Activated CD4-positive, alpha-beta T cell treated with anti-CD3 and anti-CD28 coated beads for 36 hours (primary cell): ENCODE measurements at regions not wholly inside any gene's neighbourhood (a gene's known extent, or its start where the extent isn't known, plus 50 kb on each side); places are given as distances from the start of the nearest gene placed in this dataset.
"Not testable (repeated sequence)": the region's sequence is repeated elsewhere in the genome, so short reads cannot be mapped to it uniquely, and the experiment has no call there.

Experiments
- ATAC-seq: fragments of 200-7000 bp; cut with Tn5 transposase; one replicate; pipeline ENCODE4 v1.10.0; 2021; ENCODE audit warnings: mild to moderate bottlenecking, moderate library complexity
- CTCF ChIA-PET: fragments of 350-600 bp; sonication (Branson Sonifier 250); formaldehyde crosslinking; loops from one replicate; lab custom pipeline; 2021; ENCODE audit warnings: antibody characterized with exemption; lab: Charles Lee
- POLR2A ChIA-PET: fragments of 350-600 bp; sonication (Branson Sonifier 250); formaldehyde crosslinking; loops from one replicate; lab custom pipeline; 2021; ENCODE audit warnings: antibody characterized with exemption, inconsistent platforms; lab: Charles Lee
- DNase-seq: peaks from one replicate; pipeline ENCODE4 v3.0.0-alpha.2; 2020
- H3K27ac Mint-ChIP-seq: one replicate; pipeline ENCODE4 v1.8.0; 2021; ENCODE audit warnings: mixed read lengths
- H3K27me3 Mint-ChIP-seq: one replicate; pipeline ENCODE4 v1.8.0; 2021; ENCODE audit warnings: mixed read lengths
- H3K36me3 Mint-ChIP-seq: one replicate; pipeline ENCODE4 v1.8.0; 2021; ENCODE audit warnings: low read depth, mixed read lengths
- H3K4me1 Mint-ChIP-seq: one replicate; pipeline ENCODE4 v1.8.0; 2021; ENCODE audit warnings: mixed read lengths
- H3K4me3 Mint-ChIP-seq: one replicate; pipeline ENCODE4 v1.8.0; 2021; ENCODE audit warnings: mild to moderate bottlenecking, moderate library complexity, mixed read lengths
- H3K9me3 Mint-ChIP-seq: one replicate; pipeline ENCODE4 v1.8.0; 2021; ENCODE audit warnings: low read depth, mixed read lengths
- intact Hi-C, 2 experiments: fragments of 100-400 bp; cut with DNase I in 1 of 2; cut with micrococcal nuclease in 1 of 2; formaldehyde crosslinking; loops; one replicate each; pipeline versions ENCODE4 v1.14.2 to v1.15.1; 2022 to 2024; cut with DNase I, micrococcal nuclease

DNA sequence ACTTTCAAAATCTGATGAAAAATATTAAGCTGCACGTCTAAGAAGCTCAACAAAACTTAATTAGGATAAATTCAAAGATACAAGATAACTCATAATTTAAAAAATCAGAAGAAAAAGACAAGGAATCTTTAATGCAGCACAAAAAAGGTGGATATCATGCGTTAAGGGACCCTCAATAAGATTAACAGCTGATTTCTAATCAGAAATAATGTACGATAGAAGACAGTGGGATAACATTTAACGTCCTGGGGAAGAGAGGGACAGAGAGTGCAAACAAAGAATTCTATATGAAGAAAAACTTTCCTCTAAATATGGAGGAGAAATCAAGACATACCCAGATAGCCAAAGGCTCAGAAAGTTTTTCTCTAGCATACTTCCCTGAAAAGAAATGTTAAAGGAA is 519.5 kb downstream of the PYDC2 start:
- Mint-ChIP-seq H3K27me3 (no peaks in the 10 kb centered on the region), H3K4me1 (no peaks in the 10 kb centered on the region), H3K27ac (no peak overlapping the region), H3K4me3 (no peak overlapping the region), H3K36me3 (no peaks in the 10 kb centered on the region), H3K9me3 (peaks cover 12% of the 10 kb centered on the region)
- intact Hi-C loops, result no loop called here
- ChIA-PET POLR2A (no interaction called here), CTCF (no interaction called here)
- no peak for ATAC-seq
- DNase-seq, result no peak

DNA sequence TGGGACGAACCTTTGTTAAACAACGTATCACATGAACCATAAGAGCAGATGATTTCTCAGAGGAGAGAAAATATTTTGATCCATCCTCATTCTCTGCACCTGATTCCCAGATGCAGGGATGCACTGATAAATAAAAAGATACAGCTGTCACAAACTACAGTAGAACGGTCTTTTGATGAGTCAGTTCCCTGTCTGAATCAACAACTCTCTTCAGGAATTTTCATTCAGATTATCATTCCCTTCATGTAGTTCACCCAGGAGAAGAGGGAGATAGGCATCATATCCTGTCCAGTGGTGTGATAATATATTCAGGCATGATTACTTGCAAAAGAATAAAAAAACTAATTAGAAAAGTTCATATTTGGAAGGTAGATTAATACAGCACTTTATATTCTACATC is 521.5 kb downstream of the PYDC2 start:
- Mint-ChIP-seq H3K4me3 (no peak overlapping the region), H3K4me1 (no peaks in the 10 kb centered on the region), H3K9me3 (peaks cover 11% of the 10 kb centered on the region), H3K27me3 (no peaks in the 10 kb centered on the region), H3K36me3 (no peaks in the 10 kb centered on the region), H3K27ac (no peak overlapping the region)
- CTCF ChIA-PET, result no interaction called here
- intact Hi-C loops, result no loop called here
- POLR2A ChIA-PET, result no interaction called here
- ATAC-seq (no peak), DNase-seq (no peak)

DNA sequence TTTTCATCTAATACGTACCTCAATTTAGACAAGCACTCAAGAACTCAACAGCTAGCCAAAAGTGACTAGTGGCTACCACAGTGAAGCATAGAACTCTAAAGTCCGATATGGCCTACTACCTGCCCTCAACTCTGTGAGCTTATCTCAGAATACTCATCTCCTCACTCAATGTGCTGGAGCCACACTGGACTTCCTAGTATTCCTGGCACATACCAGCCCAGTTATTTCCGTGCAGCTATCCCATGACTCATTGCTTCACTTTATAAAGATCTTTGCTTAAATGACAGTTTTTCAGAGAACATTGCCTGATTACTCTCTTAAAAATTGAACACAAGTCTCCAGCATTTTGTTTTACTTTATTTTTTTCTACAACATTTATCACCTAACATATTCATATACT is 524.7 kb downstream of the PYDC2 start:
- Mint-ChIP-seq H3K27ac (no peak overlapping the region), H3K4me3 (no peak overlapping the region), H3K36me3 (no peaks in the 10 kb centered on the region), H3K27me3 (no peaks in the 10 kb centered on the region), H3K4me1 (no peaks in the 10 kb centered on the region), H3K9me3 (peaks cover 4% of the 10 kb centered on the region)
- intact Hi-C loops, result no loop called here
- CTCF ChIA-PET, result no interaction called here
- DNase-seq, result no peak
- no peak for ATAC-seq
- POLR2A ChIA-PET, result no interaction called here

DNA sequence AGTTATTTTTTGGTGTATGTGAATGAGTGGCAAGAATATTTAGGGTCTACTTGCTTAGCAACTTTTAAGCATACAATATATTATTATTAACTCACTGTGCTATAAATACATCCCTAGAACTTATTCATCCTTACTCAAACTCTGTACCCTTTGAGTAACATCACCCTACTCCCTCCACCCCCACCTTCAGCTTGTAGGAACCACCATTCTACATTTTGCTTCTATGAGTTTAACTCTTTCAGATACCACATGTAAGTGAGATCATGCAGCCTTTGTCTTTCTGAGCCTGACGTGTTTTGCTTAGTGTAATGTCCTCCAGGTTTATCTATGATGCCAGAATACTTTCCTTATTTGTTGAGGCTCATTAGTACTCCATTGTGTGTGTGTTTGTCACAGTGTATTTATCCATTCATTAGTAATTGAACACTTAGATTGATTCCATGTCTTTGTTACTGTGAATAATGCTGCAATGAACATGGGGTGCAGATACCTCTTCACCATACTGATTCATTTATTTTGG is 526.9 kb downstream of the PYDC2 start:
- POLR2A ChIA-PET, result no interaction called here
- no peak overlapping the region for H3K4me3 Mint-ChIP-seq
- H3K27ac Mint-ChIP-seq, result no peak overlapping the region
- no peaks in the 10 kb centered on the region for H3K27me3 Mint-ChIP-seq
- DNase-seq (no peak), ATAC-seq (no peak)
- CTCF ChIA-PET, result no interaction called here
- H3K36me3 Mint-ChIP-seq, result no peaks in the 10 kb centered on the region
- intact Hi-C loops, result no loop called here
- no peaks in the 10 kb centered on the region for H3K4me1 Mint-ChIP-seq
- peaks cover 13% of the 10 kb centered on the region for H3K9me3 Mint-ChIP-seq

DNA sequence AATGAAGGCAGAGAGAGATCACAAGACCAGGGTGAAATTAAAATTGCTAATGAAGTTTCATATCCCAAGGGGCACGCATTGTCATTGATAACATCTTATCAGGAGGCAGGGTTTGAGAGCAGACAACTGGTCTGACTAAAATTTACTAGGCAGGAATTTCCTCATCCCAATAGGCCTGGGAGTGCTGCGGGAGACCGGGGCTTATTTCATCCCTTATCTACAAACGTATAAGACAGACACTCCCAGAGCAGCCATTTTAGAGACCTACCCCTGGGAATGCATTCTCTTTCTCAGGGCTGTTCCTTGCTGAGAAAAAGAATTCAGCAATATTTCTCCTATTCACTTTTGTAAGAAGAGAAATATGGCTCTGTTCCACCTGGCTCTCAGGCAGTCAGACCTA is 533.0 kb downstream of the PYDC2 start:
- CTCF ChIA-PET, H3K4me1 Mint-ChIP-seq, H3K36me3 Mint-ChIP-seq, ATAC-seq, intact Hi-C loops, H3K4me3 Mint-ChIP-seq, POLR2A ChIA-PET, H3K27me3 Mint-ChIP-seq, DNase-seq, H3K27ac Mint-ChIP-seq: not testable (repeated sequence)
- peaks cover 27% of the 10 kb centered on the region for H3K9me3 Mint-ChIP-seq

DNA sequence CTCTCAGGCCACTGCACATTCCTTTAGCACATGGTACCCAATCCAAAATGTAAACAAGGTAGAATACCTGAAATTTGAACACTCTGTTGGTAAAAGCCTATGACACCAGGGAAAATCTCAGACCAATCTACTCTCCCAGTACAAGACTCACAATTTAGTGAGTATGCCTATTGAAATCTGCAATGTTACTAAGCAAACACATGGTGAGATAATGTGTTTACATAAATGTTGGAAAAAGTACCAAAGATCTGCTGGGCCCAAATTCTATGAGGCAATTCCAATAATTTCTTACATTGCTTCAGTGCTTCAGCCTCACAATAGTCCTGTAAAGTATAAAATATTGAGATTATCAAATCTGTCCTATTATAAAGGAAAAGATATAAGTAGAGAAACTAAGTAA is 536.1 kb downstream of the PYDC2 start:
- intact Hi-C loops, result no loop called here
- Mint-ChIP-seq H3K9me3 (peaks cover 23% of the 10 kb centered on the region), H3K27me3 (no peaks in the 10 kb centered on the region), H3K36me3 (no peaks in the 10 kb centered on the region), H3K27ac (no peak overlapping the region), H3K4me1 (no peaks in the 10 kb centered on the region), H3K4me3 (no peak overlapping the region)
- no peak for ATAC-seq
- no peak for DNase-seq
- CTCF ChIA-PET, result no interaction called here
- POLR2A ChIA-PET, result no interaction called here

DNA sequence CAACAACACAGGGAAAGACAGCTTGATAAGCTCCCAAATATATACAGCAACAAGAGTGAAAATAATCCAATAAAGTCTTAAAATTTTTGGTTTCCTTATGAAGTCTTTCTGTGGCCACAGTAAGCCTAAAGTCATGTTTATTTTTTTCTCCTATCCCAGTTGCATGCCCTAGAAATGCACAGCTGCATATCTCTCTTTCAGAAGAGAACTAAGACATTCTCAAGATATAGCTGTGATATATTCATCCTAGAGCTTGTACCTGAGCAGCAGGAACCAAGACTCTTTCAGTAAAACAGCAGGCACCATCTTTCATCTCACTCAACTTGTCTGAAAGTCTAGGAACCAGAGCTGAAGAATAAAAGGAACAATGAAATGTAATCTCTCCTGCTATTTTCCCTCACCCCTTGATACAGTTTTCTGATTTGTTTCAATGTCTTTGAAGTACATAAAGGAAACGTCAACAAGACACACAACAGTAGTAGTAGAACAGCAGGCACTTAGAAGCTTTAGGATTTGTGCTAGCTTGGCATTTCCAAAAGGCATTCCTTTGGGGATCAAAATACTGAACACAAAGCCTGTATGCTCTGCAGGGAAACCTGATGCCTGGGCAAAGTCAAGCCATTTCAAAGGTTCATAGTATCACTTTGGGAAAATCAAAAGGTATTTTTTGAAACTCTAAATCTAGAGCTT is 536.8 kb downstream of the PYDC2 start:
- Mint-ChIP-seq H3K27ac (no peak overlapping the region), H3K36me3 (no peaks in the 10 kb centered on the region), H3K4me1 (no peaks in the 10 kb centered on the region), H3K27me3 (no peaks in the 10 kb centered on the region), H3K4me3 (no peak overlapping the region), H3K9me3 (peaks cover 18% of the 10 kb centered on the region)
- POLR2A ChIA-PET, result no interaction called here
- ATAC-seq (no peak), DNase-seq (no peak)
- CTCF ChIA-PET, result no interaction called here
- intact Hi-C loops, result no loop called here

DNA sequence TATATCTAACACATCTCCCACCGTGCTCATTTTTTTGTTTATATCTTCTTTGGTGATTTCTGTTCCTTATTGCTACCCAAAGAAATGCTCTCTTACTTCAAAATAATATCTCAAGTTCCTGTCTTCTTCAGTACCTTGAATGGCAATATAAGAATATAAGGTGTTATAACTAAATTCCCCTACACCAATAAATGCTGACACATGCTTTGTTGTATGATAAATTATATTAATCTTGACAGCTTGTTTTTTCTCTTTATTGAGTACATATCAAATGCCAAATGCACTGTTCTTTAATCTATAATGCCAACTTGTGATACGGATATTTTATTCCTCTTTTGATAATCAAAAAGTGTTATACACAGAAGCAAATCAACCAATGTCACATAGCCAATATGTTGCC is 540.3 kb downstream of the PYDC2 start:
- H3K4me3 Mint-ChIP-seq, result no peak overlapping the region

DNA sequence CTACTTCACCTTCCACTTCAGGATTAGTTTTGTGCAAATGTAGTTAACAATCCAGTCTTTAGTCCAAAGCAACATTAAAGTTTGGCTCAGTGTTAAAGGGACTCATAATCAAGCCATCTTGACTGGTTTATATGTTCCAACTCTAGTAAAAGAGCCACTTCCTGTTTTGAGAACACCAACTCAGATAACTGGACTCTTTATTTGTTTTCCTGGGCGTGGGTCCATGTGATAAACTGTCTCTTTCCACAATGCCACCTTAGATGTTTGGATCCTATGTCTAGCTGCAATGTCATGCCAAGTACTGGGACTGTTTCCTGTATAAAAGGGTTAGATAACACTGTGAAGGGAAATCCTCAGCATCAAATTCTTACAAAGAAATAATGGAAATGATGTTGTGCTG is 545.0 kb downstream of the PYDC2 start:
- intact Hi-C loops, result no loop called here
- ChIA-PET CTCF (no interaction called here), POLR2A (no interaction called here)
- no peak overlapping the region for H3K4me3 Mint-ChIP-seq
- DNase-seq, result no peak
- peaks cover 2% of the 10 kb centered on the region for H3K9me3 Mint-ChIP-seq
- no peaks in the 10 kb centered on the region for H3K4me1 Mint-ChIP-seq
- H3K36me3 Mint-ChIP-seq, result no peaks in the 10 kb centered on the region
- no peak for ATAC-seq
- no peak overlapping the region for H3K27ac Mint-ChIP-seq
- H3K27me3 Mint-ChIP-seq, result no peaks in the 10 kb centered on the region

More for the DNA sequence above, 540.3 kb downstream of the PYDC2 start:
- no peaks in the 10 kb centered on the region for H3K36me3 Mint-ChIP-seq
- no peak overlapping the region for H3K27ac Mint-ChIP-seq
- H3K27me3 Mint-ChIP-seq, result no peaks in the 10 kb centered on the region
- DNase-seq, result no peak
- H3K4me1 Mint-ChIP-seq, result no peaks in the 10 kb centered on the region
- no peak for ATAC-seq
- intact Hi-C loops, result no loop called here
- CTCF ChIA-PET, result no interaction called here
- POLR2A ChIA-PET, result no interaction called here
- H3K9me3 Mint-ChIP-seq, result peaks cover 6% of the 10 kb centered on the region

DNA sequence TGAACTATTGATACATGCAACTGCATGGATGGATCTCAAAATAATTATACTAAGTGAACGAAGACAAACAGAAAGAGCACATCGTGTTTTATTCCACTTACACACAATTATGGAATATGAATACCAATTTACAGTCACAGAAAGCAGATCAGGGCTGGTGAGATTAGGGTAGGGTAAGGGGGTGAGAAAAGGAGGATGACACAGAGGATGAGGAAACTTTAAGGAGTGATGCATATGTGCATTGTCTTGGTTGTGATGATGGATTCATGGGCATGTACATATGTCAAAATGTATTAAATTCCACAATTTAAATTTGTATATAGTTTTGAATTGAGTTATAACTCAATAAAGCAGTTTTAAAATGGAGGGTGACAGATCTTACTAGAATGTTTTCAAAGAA is 548.9 kb downstream of the PYDC2 start:
- H3K9me3 Mint-ChIP-seq, result peaks cover 5% of the 10 kb centered on the region
- ATAC-seq (no peak), DNase-seq (no peak)
- intact Hi-C loops, result no loop called here
- no peak overlapping the region for H3K4me3 Mint-ChIP-seq
- no peak overlapping the region for H3K27ac Mint-ChIP-seq
- no peaks in the 10 kb centered on the region for H3K27me3 Mint-ChIP-seq
- H3K4me1 Mint-ChIP-seq, result no peaks in the 10 kb centered on the region
- ChIA-PET CTCF (no interaction called here), POLR2A (no interaction called here)
- no peaks in the 10 kb centered on the region for H3K36me3 Mint-ChIP-seq

DNA sequence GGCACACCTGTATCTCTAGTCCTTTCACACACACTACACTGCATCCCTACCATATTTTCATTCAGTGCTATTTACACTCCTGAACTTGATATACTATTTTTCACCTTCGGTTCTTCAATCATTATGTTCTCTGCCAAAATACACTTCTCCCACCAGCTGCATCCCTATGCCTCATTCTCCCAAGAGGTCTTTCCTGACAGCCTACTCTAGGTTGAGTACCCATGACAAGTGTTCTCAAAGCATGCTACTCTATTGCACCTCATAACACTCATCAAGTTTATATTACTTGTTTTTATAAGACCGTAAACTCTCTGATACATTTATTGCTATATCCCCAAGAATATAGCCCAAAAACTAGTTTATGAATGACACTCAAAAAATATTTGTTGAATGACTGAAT is 549.5 kb downstream of the PYDC2 start:
- Mint-ChIP-seq H3K4me3 (no peak overlapping the region), H3K9me3 (peaks cover 5% of the 10 kb centered on the region), H3K27ac (no peak overlapping the region), H3K4me1 (no peaks in the 10 kb centered on the region), H3K36me3 (no peaks in the 10 kb centered on the region), H3K27me3 (no peaks in the 10 kb centered on the region)
- ChIA-PET CTCF (no interaction called here), POLR2A (no interaction called here)
- no peak for DNase-seq
- intact Hi-C loops, result no loop called here
- no peak for ATAC-seq

DNA sequence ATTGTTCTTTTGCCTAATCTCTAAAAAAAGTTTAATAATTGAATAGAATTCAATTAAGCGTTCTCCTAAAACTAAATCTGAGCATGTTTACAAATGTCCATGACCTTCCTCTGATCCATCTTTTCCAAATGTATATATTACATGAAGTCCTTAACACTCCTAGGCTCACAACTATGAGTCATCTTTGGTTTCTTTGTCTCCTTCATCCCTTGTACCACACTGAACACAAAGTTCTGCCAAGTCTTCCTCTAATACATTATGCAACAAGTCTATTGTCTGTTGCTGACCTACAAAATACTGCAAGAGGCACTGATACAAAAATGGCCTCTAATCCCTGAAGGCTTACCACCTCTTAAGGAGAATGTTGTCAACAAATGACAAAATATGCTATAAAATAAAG is 550.2 kb downstream of the PYDC2 start:
- POLR2A ChIA-PET, result no interaction called here
- peaks cover 5% of the 10 kb centered on the region for H3K9me3 Mint-ChIP-seq
- intact Hi-C loops, result no loop called here
- DNase-seq (no peak), ATAC-seq (no peak)
- CTCF ChIA-PET, result no interaction called here
- H3K36me3 Mint-ChIP-seq, result no peaks in the 10 kb centered on the region
- H3K4me3 Mint-ChIP-seq, result no peak overlapping the region
- H3K4me1 Mint-ChIP-seq, result no peaks in the 10 kb centered on the region
- H3K27ac Mint-ChIP-seq, result no peak overlapping the region
- H3K27me3 Mint-ChIP-seq, result no peaks in the 10 kb centered on the region
